SK-N-SH (cell line): ENCODE measurements at regions not wholly inside any gene's neighbourhood (a gene's known extent, or its start where the extent isn't known, plus 50 kb on each side); places are given as distances from the start of the nearest gene placed in this dataset.

ENCODE experiments used
- CHD2 ChIP-seq: fragments of 150-350 bp; IDR thresholded peaks from 2 replicates; pipeline ENCODE4 v1.6.1; 2018; ENCODE audit warnings: low read length; ENCODE audit not compliant: partially characterized antibody
- CTCF ChIP-seq: fragments of 200-600 bp; sonication (generic); IDR thresholded peaks from 2 replicates; pipeline ENCODE4 v1.6.1; 2017; ENCODE audit warnings: antibody characterized with exemption, mild to moderate bottlenecking, moderate library complexity
- EP300 ChIP-seq, 2 experiments: IDR thresholded peaks; 2 replicates each; pipeline versions ENCODE4 v1.4.0 to v1.6.1; 2012; ENCODE audit warnings: borderline replicate concordance in 1 of 2, low read depth in 1 of 2, low read length in 1 of 2
- EZH2phosphoT487 ChIP-seq: fragments of 200-600 bp; sonication (generic); IDR thresholded peaks from 2 replicates; pipeline ENCODE4 v1.6.1; 2017; ENCODE audit warnings: low read depth, mixed run types, mild to moderate bottlenecking, antibody characterized with exemption, moderate library complexity, borderline replicate concordance
- GABPA ChIP-seq: IDR thresholded peaks from 2 replicates; pipeline ENCODE4 v1.4.0; 2012; ENCODE audit warnings: low read depth, mild to moderate bottlenecking
- JUND ChIP-seq: IDR thresholded peaks from 2 replicates; pipeline ENCODE4 v1.4.0; 2012
- MAX ChIP-seq: IDR thresholded peaks from 2 replicates; pipeline ENCODE4 v1.4.0; 2012; ENCODE audit warnings: low read depth
- NFIC ChIP-seq: IDR thresholded peaks from 2 replicates; pipeline ENCODE4 v1.4.0; 2012; ENCODE audit warnings: borderline replicate concordance
- PBX3 ChIP-seq: IDR thresholded peaks from 2 replicates; pipeline ENCODE4; 2012
- POLR2AphosphoS5 ChIP-seq: IDR thresholded peaks from 2 replicates; pipeline ENCODE4 v1.6.1; 2012; ENCODE audit warnings: low read depth, low read length
- REST ChIP-seq: IDR thresholded peaks from 2 replicates; pipeline ENCODE4 v1.6.1; 2012; ENCODE audit warnings: mild to moderate bottlenecking, low read depth, low read length, moderate library complexity
- TAF1 ChIP-seq: IDR thresholded peaks from 2 replicates; pipeline ENCODE4 v1.6.1; 2012; ENCODE audit warnings: low read depth, mild to moderate bottlenecking, low read length, moderate library complexity, borderline replicate concordance
- ZBTB33 ChIP-seq: IDR thresholded peaks from 2 replicates; pipeline ENCODE4 v1.4.0; 2012; ENCODE audit warnings: low read depth, borderline replicate concordance

- TF ChIP-seq TAF1 (no peak), ZBTB33 (no peak), CTCF (no peak), POLR2AphosphoS5 (no peak), NFIC (no peak), EP300 (IDR thresholded peaks at IDR 0.05; ENCODE audit: borderline replicate concordance in 1 of 2, low read depth in 1 of 2, low read length in 1 of 2) (no peak), PBX3 (no peak), GABPA (no peak), CHD2 (no peak), MAX (no peak), JUND (no peak), EZH2phosphoT487 (no peak), REST (no peak)
Observed at GRCh38 chr6:164169355-164169754, 754.8 kb downstream of the QKI start.
